ENCODE measurements at regions not wholly inside any gene's neighbourhood (a gene's known extent, or its start where the extent isn't known, plus 50 kb on each side); places are given as distances from the start of the nearest gene placed in this dataset.
"Not testable (repeated sequence)": the region's sequence is repeated elsewhere in the genome, so short reads cannot be mapped to it uniquely, and the experiment has no call there.

GRCh38 chr12:5308996-5309395 lies 122.9 kb upstream of the NTF3 start:
- DNase-seq (ENCODE audit: low read depth in 3 of 3) = no peak

- no peak for DNase-seq (ENCODE audit: low read depth in 3 of 3)
These were observed 122.3 kb upstream of the NTF3 start for GRCh38 chr12:5309654-5310053.

DNA sequence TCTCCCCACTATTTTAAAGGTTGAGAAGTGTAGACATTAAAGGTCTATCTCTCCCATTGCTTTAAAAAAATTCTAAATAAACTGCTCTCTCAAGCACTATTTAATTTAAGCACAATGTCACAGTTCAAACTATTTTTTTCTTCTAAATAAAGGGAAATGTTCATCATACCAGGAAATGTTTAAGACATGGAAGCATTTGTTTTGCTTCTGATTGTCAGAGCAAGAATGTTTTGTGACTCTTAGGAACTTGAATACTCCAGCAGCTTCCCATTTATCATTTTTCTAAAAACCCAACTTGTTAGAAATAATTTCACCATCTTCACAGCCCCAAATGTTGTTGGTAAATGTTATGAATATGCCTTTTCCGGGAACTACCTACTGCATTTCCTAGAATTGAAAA lies 121.8 kb upstream of the NTF3 start:
- DNase-seq (ENCODE audit: low read depth in 3 of 3) = no peak

GRCh38 chr12:5317556-5317955 lies 114.4 kb upstream of the NTF3 start:
- no peak for DNase-seq (ENCODE audit: low read depth in 3 of 3)

DNA sequence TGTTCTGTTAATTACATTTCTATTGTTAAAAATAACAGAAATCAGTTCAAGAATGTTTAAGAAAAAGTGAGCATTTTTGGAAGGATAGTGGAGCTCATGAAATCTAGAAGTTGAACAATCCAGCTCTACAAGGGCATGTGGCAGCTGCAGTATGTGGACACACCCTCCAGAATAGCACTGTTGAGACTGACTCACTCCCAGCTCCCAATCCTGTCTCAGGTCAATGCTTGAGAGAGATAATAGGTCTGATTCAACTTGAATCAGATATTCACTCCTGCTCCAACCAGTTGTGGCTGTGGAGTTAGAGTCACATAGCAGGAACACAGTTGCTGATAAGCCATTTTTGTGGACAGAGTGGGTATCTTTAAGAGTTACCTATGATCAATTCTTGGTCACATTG lies 113.0 kb upstream of the NTF3 start:
- DNase-seq (ENCODE audit: low read depth in 3 of 3) = no peak

GRCh38 chr12:5328669-5329517 lies 103.0 kb upstream of the NTF3 start:
- no peak for DNase-seq (ENCODE audit: low read depth in 3 of 3)

DNA sequence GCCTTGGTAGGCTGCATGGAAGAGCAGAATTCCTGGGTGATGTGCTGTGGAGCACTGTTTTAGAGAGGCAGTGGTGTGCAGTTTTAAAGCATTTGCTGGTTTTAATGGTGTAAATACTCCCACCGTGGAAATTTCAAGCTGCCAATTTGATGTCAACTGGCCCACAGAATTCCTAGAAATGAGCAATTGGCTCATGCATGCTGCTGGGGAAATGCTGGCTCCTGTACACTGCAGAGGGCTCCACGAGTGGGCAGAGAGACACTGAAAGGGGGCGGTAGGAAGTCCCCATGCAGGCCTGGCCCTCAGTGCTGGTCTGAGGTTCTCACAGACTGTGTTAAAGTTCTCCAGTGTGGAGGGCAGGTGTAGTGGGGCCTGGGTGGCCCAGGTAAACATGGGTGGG lies 99.4 kb upstream of the NTF3 start:
- no peak for DNase-seq (ENCODE audit: low read depth in 3 of 3)

DNA sequence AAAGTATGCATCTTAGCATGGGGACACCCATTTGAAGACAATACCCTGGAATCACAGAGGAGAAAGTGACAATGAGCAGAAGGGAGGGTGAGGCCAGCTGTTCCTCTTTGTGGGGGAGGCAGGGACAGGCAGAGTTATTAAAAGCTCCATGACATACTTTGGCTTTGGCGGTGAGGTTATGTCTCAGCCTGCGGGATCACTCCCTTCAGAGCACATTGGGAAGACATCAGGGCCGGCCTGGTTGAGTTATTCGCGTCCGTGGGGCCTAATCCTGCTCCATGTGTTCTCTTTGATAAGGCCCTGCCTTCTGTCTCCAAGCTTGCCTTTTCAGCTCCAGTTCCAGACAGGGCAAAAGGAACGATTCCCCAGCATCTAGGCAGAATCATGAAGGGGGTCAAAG lies 98.8 kb upstream of the NTF3 start:
- no peak for DNase-seq (ENCODE audit: low read depth in 3 of 3)

DNA sequence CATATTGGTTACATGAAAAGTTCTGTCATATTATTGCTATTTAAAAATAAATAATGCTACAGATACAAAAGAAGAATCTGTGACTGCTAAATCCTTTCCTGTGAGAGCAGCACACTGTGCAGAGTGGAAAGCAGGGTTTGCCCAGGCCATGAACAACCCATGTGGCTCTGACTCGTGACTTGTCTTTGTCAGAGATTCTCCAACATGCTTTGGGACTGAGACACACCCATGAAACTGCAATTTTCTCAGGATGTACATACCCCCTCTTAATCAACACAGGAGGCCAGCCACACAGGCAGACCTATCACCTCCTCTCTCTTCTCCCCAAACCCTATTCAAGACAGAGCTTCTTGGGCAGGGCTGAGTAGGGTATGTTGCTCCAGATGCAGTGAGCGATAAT lies 96.8 kb upstream of the NTF3 start:
- DNase-seq (ENCODE audit: low read depth in 3 of 3) = no peak

DNA sequence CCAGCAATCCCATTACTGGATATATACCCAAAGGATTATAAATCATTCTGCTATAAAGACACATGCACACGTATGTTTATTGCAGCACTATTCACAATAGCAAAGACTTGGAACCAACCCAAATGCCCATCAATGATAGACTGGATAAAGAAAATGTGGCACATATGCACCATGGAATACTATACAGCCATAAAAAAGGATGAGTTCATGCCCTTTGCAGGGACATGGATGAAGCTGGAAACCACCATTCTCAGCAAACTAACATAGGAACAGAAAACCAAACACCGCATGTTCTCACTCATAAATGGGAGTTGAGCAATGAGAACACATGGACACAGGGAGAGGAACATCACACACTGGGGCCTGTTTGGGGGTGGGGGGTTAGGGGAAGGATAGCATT lies 90.8 kb upstream of the NTF3 start:
- not testable (repeated sequence) for DNase-seq (ENCODE audit: low read depth in 3 of 3)

- DNase-seq (ENCODE audit: low read depth in 3 of 3) = no peak
These were observed 88.2 kb upstream of the NTF3 start for GRCh38 chr12:5343711-5344110.

DNA sequence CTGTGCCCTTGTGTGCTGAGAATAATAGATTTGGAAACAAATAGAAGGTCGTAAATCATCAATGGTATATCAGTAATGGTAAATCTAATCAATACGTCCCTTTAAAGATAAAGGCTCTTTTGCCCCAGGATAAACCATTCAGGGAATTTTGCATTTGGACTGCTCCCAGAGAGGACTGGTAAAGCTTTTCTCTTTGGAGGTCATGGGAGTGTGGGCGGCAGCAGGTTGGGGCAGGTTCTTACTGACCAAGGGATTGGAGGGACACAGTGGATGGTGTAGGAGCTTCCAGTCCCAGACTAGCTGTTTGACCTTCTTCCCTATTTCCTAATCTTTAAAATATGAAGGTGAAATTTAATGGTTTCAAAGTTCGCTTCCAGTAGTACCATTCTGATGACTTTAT lies 87.8 kb upstream of the NTF3 start:
- no peak for DNase-seq (ENCODE audit: low read depth in 3 of 3)

- no peak for DNase-seq (ENCODE audit: low read depth in 3 of 3)
These were observed 86.4 kb upstream of the NTF3 start for GRCh38 chr12:5345534-5345933.

DNA sequence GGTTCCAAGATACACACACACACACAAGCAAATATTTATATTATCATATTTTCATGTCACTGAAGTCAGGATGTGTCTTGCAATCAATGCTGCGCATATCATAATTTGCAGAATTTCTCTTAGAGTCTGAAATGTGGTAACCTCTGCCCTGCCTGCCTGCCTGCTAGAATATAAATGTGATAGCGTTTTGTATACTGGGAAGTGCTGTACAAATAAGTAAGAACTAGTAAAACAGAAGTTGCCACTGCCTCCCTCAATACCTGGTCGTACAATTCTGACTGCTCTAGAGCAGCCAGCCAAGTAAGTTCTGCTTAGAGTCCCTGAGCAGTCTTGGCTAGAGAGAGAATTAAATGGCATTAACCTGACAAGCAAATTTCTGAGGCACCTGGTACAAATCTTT lies 83.9 kb upstream of the NTF3 start:
- no peak for DNase-seq (ENCODE audit: low read depth in 3 of 3)

- DNase-seq (ENCODE audit: low read depth in 3 of 3) = no peak
These were observed 83.4 kb upstream of the NTF3 start for GRCh38 chr12:5348491-5348890.

GRCh38 chr12:5364036-5364770 lies 67.7 kb upstream of the NTF3 start:
- no peak for DNase-seq (ENCODE audit: low read depth in 3 of 3)

DNA sequence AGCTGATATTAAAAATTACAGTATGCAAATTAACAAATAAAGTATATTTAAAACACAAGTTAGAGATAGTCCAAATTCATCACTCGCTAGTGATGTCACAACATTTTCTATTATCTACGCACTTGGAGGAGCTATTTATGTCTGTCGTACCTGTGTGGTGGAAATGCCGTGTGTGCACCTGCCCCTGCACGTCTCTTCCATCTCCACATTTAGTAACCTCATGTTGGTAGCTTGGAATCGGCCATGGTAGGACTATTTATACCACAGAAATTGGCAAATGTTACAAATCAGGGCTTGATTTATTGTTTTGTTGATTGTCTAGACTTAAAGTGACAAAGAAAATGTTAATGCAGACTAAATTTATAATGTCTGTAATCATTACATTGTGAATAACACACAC lies 62.6 kb upstream of the NTF3 start:
- no peak for DNase-seq (ENCODE audit: low read depth in 3 of 3)

GRCh38 chr12:5371631-5372030 lies 60.3 kb upstream of the NTF3 start:
- DNase-seq (ENCODE audit: low read depth in 3 of 3) = no peak

GRCh38 chr12:5374713-5375112 lies 57.2 kb upstream of the NTF3 start:
- DNase-seq (ENCODE audit: low read depth in 3 of 3) = no peak

DNA sequence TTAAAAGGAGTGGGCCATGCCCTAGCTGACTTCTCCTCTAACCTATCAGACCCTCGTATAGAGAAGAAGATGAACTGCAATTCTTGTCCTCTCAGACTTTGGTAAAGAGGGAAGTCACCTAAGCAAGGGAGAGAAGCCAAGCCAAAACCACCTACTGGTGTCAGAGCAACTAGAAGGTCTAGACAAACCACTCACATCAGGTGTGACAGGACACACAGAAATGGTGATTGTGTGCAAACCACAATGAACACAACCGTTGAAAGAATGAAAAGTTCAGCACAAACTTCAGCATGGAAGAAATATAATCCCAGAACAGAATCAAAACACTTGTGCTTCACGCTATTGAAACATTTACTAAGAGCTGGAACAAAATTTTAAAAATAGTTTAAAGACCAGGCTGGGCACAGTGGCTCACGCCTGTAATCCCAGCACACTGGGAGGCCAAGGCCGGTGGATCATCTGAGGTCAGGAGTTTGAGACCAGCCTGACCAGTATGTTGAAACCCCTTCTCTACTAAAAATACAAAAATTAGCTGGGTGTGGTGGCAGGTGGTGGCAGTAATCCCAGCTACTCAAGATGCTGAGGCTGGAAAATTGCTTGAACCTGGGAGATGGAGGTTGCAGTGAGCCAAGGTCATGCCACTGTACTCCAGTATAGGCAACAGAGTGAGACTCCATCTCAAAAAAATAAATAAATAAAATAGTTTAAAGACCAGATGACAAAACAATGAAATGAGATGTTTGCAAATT lies 56.2 kb upstream of the NTF3 start:
- no peak for DNase-seq (ENCODE audit: low read depth in 3 of 3)

DNA sequence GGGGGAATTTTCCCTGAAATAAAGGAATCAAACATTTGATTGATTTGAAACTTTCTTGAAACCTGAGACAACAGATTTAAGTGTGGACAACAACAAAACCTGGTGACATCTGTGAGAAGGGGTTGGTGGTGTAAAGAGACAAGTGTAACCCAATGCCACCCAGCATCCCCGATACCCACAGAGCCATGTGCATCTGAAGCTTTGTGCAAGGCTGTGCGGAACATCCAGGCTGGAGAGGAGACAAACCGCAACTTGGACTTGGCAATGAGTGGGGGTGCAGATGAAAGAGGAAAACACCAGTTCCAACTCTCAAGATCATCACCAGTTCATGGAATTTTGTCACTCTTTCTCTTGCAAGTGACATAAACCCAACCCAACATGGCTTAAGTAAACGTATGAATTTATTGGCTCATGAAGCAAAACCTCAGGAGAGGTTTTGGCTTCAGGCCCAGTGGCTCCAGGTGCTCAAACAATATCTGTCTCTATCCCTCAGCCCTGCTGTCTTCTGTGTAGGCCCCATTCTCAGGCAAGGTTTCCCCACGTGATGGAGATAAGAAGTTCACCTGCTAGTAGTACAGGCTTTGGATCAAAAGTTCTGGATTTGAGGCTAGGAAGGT lies 55.2 kb upstream of the NTF3 start:
- DNase-seq (ENCODE audit: low read depth in 3 of 3) = no peak

DNA sequence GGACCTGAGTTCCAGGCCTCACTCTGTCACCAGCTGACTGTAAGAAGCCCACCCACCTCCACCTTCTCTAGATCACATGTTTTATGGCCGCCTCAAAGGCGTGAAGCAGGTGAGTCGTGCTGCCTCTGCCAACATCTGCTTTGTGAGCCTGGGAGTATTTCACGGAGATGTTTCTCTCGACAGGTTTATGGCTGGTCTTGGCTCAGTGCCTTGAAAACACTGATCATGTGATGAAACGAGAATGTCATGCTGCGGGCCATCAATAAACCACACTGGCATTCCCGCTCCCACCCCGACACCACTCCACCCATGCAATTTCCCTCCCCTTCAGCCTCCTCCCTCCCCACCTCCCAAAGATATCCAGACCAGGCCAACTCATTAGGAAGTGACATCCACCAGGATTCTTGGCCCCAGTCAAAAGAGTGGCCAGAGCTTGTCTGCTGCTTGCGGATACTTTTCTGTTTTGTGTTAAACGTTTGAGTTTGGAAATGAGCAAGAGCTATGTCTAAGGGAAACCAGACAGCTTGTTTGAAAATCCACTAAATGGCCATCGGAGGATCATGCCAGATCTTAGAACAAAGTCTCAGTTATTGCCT lies 53.8 kb upstream of the NTF3 start:
- no peak for DNase-seq (ENCODE audit: low read depth in 3 of 3)

Measured in stimulated activated CD4-positive, alpha-beta T cell treated with anti-CD3 and anti-CD28 coated beads, TNF-alpha, amount 100 ng/mL, for 24 hours (primary cell).